GM18909 (cell line): ENCODE measurements at regions not wholly inside any gene's neighbourhood (a gene's known extent, or its start where the extent isn't known, plus 50 kb on each side); places are given as distances from the start of the nearest gene placed in this dataset.

Experiments used
- ATAC-seq: cut with Tn5 transposase; IDR thresholded peaks from one replicate; pipeline ENCODE4 v1.9.1; 2021; ENCODE audit warnings: mild to moderate bottlenecking; ENCODE audit not compliant: unreplicated experiment, poor library complexity

GRCh38 chr13:79803296-79803695, 322.3 kb downstream of the NDFIP2 start:
- ATAC-seq, result no peak

GRCh38 chr13:79802389-79803085, 321.6 kb downstream of the NDFIP2 start:
- no peak for ATAC-seq

- no peak for ATAC-seq
Measured at GRCh38 chr13:79799059-79799867, 318.3 kb downstream of the NDFIP2 start.

- ATAC-seq, result no peak
Measured at GRCh38 chr13:79796136-79796535, 315.2 kb downstream of the NDFIP2 start.

- no peak for ATAC-seq
Measured at GRCh38 chr13:79794931-79795330, 314.0 kb downstream of the NDFIP2 start.

GRCh38 chr13:79792716-79793115, 311.8 kb downstream of the NDFIP2 start:
- ATAC-seq, result no peak

GRCh38 chr13:79791471-79792042, 310.6 kb downstream of the NDFIP2 start:
- no peak for ATAC-seq

GRCh38 chr13:79786176-79786575, 305.2 kb downstream of the NDFIP2 start:
- no peak for ATAC-seq

GRCh38 chr13:79782541-79783205, 301.7 kb downstream of the NDFIP2 start:
- no peak for ATAC-seq

GRCh38 chr13:79781829-79782540, 301.0 kb downstream of the NDFIP2 start:
- no peak for ATAC-seq

- ATAC-seq, result no peak
Measured at GRCh38 chr13:79780240-79780639, 299.3 kb downstream of the NDFIP2 start.

- no peak for ATAC-seq
Measured at GRCh38 chr13:79779761-79780160, 298.8 kb downstream of the NDFIP2 start.

GRCh38 chr13:79778741-79779460, 297.9 kb downstream of the NDFIP2 start:
- ATAC-seq, result no peak

- ATAC-seq, result no peak
Measured at GRCh38 chr13:79777504-79777903, 296.5 kb downstream of the NDFIP2 start.

- no peak for ATAC-seq
Measured at GRCh38 chr13:79776531-79777295, 295.8 kb downstream of the NDFIP2 start.

GRCh38 chr13:79775830-79776229, 294.9 kb downstream of the NDFIP2 start:
- ATAC-seq, result peak; percentile 55

GRCh38 chr13:79772811-79773210, 291.9 kb downstream of the NDFIP2 start:
- ATAC-seq, result no peak

- no peak for ATAC-seq
Measured at GRCh38 chr13:79771493-79771892, 290.5 kb downstream of the NDFIP2 start.

GRCh38 chr13:79770056-79770455, 289.1 kb downstream of the NDFIP2 start:
- ATAC-seq, result no peak
